Skeletal muscle cell (primary cell): ENCODE measurements at regions not wholly inside any gene's neighbourhood (a gene's known extent, or its start where the extent isn't known, plus 50 kb on each side); places are given as distances from the start of the nearest gene placed in this dataset.
A peak's percentile ranks its signal among the peaks of the same experiment; 100 is the strongest.

Experiments
- DNase-seq: peaks from one replicate; pipeline ENCODE4 v3.0.0-alpha.2; 2010; ENCODE audit warnings: low read depth
- H3K4me3 ChIP-seq: 2 replicates; pipeline ENCODE4 v1.5.1; 2011; ENCODE audit warnings: low read depth, mild to moderate bottlenecking, control low read depth, low read length, moderate library complexity

GRCh38 chr4:14726877-14727361 lies 275.4 kb upstream of the CPEB2 start:
- no peak for DNase-seq
- H3K4me3 ChIP-seq = no peak overlapping the region

- no peak for DNase-seq
- no peak overlapping the region for H3K4me3 ChIP-seq
These were observed 272.8 kb upstream of the CPEB2 start for GRCh38 chr4:14729282-14730000.

GRCh38 chr4:14742054-14742453 lies 260.2 kb upstream of the CPEB2 start:
- DNase-seq = no peak
- H3K4me3 ChIP-seq = no peak overlapping the region

GRCh38 chr4:14743172-14743571 lies 259.1 kb upstream of the CPEB2 start:
- DNase-seq = no peak
- no peak overlapping the region for H3K4me3 ChIP-seq

GRCh38 chr4:14743601-14744000 lies 258.7 kb upstream of the CPEB2 start:
- no peak overlapping the region for H3K4me3 ChIP-seq
- no peak for DNase-seq

- no peak for DNase-seq
- no peak overlapping the region for H3K4me3 ChIP-seq
These were observed 257.9 kb upstream of the CPEB2 start for GRCh38 chr4:14744346-14744745.

- no peak overlapping the region for H3K4me3 ChIP-seq
- no peak for DNase-seq
These were observed 252.4 kb upstream of the CPEB2 start for GRCh38 chr4:14749910-14750309.

- H3K4me3 ChIP-seq = no peak overlapping the region
- DNase-seq = no peak
These were observed 249.8 kb upstream of the CPEB2 start for GRCh38 chr4:14752341-14753046.

- DNase-seq = no peak
- H3K4me3 ChIP-seq = no peak overlapping the region
These were observed 235.1 kb upstream of the CPEB2 start for GRCh38 chr4:14767142-14767541.

- H3K4me3 ChIP-seq = no peak overlapping the region
- no peak for DNase-seq
These were observed 233.8 kb upstream of the CPEB2 start for GRCh38 chr4:14768449-14768848.

GRCh38 chr4:14769993-14770392 lies 232.3 kb upstream of the CPEB2 start:
- H3K4me3 ChIP-seq = no peak overlapping the region
- DNase-seq = no peak

GRCh38 chr4:14771094-14771493 lies 231.2 kb upstream of the CPEB2 start:
- H3K4me3 ChIP-seq = no peak overlapping the region
- no peak for DNase-seq

- no peak overlapping the region for H3K4me3 ChIP-seq
- DNase-seq = no peak
These were observed 230.6 kb upstream of the CPEB2 start for GRCh38 chr4:14771504-14772175.

GRCh38 chr4:14772388-14772787 lies 229.9 kb upstream of the CPEB2 start:
- no peak overlapping the region for H3K4me3 ChIP-seq
- no peak for DNase-seq

GRCh38 chr4:14783011-14783877 lies 219.0 kb upstream of the CPEB2 start:
- peak; percentile 85 for DNase-seq

GRCh38 chr4:14787221-14787620 lies 215.1 kb upstream of the CPEB2 start:
- H3K4me3 ChIP-seq = no peak overlapping the region
- DNase-seq = no peak

More at GRCh38 chr4:14783011-14783877, 219.0 kb upstream of the CPEB2 start:
- no peak overlapping the region for H3K4me3 ChIP-seq

- no peak overlapping the region for H3K4me3 ChIP-seq
- no peak for DNase-seq
These were observed 214.4 kb upstream of the CPEB2 start for GRCh38 chr4:14787894-14788293.

- H3K4me3 ChIP-seq = no peak overlapping the region
- DNase-seq = no peak
These were observed 211.8 kb upstream of the CPEB2 start for GRCh38 chr4:14790494-14790893.

- H3K4me3 ChIP-seq = no peak overlapping the region
- DNase-seq = no peak
These were observed 209.5 kb upstream of the CPEB2 start for GRCh38 chr4:14792702-14793227.
